ENCODE measurements at regions not wholly inside any gene's neighbourhood (a gene's known extent, or its start where the extent isn't known, plus 50 kb on each side); places are given as distances from the start of the nearest gene placed in this dataset.
"Not testable (repeated sequence)": the region's sequence is repeated elsewhere in the genome, so short reads cannot be mapped to it uniquely, and the experiment has no call there.

DNA sequence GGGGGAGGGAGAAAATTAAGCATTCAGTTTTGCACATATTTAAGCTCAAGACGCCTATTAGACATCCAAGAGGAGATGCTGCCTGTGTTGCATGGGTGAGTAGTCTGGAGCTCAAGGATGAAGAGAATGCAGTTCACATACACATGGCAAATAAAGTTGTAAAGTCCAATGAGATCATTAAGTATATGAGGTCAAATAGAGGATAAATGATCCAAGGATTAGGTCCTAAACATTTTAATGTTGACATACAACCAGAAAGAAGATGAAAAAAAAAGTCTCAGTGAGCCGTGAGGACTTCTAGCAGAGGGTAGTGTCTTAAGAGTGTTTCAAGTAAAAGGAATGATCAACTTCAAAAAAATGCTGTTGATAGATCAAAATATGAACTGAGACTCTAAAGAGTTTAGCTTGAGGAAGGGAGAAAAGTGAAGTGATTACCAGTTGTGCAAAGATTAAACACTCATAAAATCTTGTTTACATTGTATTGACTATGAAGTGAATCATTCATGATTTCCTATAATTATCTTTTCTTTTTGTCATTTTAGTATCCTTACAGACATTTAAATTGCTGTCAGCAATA, 251.8 kb downstream of the ZNF608 start:
- H3K4me3 ChIP-seq (ENCODE audit: control insufficient read depth, low read depth, low read length), result no peak overlapping the region
- no peak for DNase-seq (ENCODE audit: low read depth)
- TF ChIP-seq, protein P1, sequence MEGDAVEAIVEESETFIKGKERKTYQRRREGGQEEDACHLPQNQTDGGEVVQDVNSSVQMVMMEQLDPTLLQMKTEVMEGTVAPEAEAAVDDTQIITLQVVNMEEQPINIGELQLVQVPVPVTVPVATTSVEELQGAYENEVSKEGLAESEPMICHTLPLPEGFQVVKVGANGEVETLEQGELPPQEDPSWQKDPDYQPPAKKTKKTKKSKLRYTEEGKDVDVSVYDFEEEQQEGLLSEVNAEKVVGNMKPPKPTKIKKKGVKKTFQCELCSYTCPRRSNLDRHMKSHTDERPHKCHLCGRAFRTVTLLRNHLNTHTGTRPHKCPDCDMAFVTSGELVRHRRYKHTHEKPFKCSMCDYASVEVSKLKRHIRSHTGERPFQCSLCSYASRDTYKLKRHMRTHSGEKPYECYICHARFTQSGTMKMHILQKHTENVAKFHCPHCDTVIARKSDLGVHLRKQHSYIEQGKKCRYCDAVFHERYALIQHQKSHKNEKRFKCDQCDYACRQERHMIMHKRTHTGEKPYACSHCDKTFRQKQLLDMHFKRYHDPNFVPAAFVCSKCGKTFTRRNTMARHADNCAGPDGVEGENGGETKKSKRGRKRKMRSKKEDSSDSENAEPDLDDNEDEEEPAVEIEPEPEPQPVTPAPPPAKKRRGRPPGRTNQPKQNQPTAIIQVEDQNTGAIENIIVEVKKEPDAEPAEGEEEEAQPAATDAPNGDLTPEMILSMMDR (conservative IDR thresholded peaks at IDR 0.05; ENCODE audit: control insufficient read depth, insufficient read depth, low read depth, low read length), result no peak

DNA sequence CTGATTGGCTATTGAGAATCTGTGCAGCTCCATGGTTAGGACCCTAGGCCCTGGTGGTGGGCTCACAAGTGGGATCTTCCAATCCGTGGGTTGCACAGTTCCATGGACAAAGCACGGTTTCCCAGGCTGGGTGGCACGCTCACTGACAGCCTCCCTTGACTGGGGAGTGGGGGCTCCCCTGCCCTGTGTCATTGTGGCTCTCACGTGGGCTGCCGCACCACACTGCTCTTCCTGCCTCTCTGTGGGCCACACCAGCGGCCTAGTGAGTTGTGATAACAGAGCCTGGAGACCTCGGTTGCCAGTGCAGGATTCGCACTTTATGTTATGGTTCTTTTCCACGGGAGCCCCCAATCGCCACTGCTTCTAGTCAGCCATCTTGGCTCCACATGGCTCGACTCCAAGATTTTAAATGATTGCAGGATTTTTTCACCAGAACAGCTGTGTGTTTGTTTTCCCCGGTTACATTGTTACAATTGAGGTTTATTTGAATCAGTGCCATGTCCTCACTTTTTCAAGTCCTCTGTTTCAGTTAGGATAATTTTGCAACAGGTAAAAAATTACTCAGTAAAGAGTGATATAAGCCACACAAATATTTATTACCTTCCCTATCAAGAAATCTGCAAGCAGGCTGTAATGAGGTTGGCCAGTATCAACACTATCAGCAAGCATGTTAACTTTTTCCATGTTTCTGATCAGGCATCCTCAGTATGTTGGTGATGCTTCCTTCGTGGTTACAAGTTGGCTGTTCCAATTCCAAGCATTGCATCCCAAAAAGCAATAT, 253.8 kb downstream of the ZNF608 start:
- TF ChIP-seq, protein P1 (conservative IDR thresholded peaks at IDR 0.05; ENCODE audit: control insufficient read depth, insufficient read depth, low read depth, low read length), result no peak
- H3K4me3 ChIP-seq (ENCODE audit: control insufficient read depth, low read depth, low read length), result no peak overlapping the region
- no peak for DNase-seq (ENCODE audit: low read depth)

DNA sequence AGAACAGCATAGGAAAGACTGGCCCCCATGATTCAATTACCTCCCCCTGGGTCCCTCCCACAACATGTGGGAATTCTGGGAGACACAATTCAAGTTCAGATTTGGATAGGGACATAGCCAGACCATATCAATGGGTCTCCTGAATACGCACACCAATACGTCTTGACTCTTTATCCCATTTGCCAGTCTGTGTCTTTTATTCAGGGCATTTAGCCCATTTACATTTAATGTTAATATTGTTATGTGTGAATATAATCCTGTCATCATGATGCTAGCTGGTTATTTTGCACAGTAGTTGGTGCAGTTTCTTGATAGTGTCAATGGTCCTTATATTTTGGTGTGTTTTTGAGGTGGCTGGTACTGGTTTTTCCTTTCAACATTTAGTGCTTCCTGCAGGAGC, 256.1 kb downstream of the ZNF608 start:
- not testable (repeated sequence) for DNase-seq (ENCODE audit: low read depth)

DNA sequence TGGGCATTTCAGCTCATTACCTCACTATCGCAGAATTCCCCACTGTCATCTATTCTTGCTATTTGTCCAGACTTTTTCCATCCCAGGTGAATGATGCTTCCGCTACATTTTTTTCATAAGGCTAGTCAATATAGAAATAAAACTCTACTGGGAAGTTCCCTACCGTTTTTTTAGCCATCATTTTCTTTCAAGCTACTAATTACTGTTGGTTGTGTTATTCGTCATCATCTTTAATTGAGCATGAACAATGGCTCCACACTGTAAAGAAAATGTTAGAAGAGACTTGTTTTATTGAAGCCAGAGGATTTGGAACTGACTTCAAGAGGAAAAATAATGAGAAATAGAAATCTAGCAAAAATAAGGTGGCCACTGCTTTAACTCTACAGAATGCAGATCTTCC, 265.0 kb downstream of the ZNF608 start:
- no peak for DNase-seq (ENCODE audit: low read depth)
- TF ChIP-seq, protein P1 (conservative IDR thresholded peaks at IDR 0.05; ENCODE audit: control insufficient read depth, insufficient read depth, low read depth, low read length), result no peak
- H3K4me3 ChIP-seq (ENCODE audit: control insufficient read depth, low read depth, low read length), result no peak overlapping the region

More for the DNA sequence above, 256.1 kb downstream of the ZNF608 start:
- not testable (repeated sequence) for H3K4me3 ChIP-seq (ENCODE audit: control insufficient read depth, low read depth, low read length)

DNA sequence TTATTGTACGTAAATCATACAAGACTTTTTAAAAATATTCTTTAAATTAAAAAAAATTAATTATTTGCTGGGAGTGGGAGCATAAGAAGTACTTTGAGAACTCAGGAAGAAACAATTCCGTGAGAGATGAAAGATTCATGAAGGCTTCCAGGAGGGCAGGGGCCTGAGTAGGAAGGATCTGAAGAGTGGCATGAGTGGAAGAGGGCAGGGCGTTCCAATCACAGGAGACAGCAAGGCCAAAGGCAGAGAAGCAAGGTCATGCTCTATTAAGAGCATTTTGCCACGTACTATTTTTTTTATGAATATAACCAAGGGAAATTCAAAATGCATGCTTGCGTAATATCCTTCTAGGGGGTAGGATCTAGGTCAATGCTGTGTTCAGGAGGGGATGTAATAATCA, 265.5 kb downstream of the ZNF608 start:
- H3K4me3 ChIP-seq (ENCODE audit: control insufficient read depth, low read depth, low read length), result no peak overlapping the region
- TF ChIP-seq, protein P1 (conservative IDR thresholded peaks at IDR 0.05; ENCODE audit: control insufficient read depth, insufficient read depth, low read depth, low read length), result no peak
- no peak for DNase-seq (ENCODE audit: low read depth)

DNA sequence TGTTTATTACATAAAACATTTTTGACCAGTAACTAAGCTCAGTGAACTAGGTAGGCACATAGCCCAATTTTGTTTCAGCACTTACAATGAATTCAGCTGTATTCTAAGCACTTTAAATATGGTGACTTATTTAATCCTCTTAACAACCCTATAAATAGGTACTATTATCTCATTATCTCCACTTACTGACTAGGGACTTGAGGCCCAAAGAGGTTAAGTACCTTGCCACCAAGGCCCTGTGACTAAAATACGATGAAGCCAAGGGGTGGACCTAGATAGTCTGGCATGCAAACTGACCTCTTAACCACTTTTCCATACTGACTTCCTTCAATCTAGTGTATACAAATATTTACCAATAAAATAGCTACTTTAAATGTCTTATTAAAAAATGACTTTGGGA, 266.4 kb downstream of the ZNF608 start:
- H3K4me3 ChIP-seq (ENCODE audit: control insufficient read depth, low read depth, low read length), result no peak overlapping the region
- TF ChIP-seq, protein P1 (conservative IDR thresholded peaks at IDR 0.05; ENCODE audit: control insufficient read depth, insufficient read depth, low read depth, low read length), result no peak
- no peak for DNase-seq (ENCODE audit: low read depth)

DNA sequence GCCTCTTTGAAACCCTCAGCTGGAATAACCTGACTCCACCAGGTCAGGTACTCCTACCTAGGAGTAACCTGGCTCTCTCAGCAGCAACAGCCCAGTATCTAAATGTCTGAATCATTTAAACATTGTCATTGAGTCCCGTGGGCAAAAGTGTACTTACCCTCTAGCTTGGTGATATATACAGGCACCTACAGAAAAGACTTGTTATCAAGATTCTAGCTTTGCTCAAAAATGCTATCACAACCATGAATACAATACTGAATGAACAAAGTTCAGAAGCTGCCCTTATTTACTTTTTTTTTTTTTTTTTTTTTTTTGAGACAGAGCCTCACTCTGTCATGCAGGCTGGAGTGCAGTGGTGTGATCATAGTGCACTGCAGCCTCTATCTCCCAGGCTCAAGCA, 268.2 kb downstream of the ZNF608 start:
- DNase-seq (ENCODE audit: low read depth), result no peak
- TF ChIP-seq, protein P1 (conservative IDR thresholded peaks at IDR 0.05; ENCODE audit: control insufficient read depth, insufficient read depth, low read depth, low read length), result no peak

More for the DNA sequence above, 268.2 kb downstream of the ZNF608 start:
- H3K4me3 ChIP-seq (ENCODE audit: control insufficient read depth, low read depth, low read length), result no peak overlapping the region

Measured in fibroblast of mammary gland (primary cell).